NT2/D1 (cell line): ENCODE measurements at regions not wholly inside any gene's neighbourhood (a gene's known extent, or its start where the extent isn't known, plus 50 kb on each side); places are given as distances from the start of the nearest gene placed in this dataset.

Experiments
- SUZ12 ChIP-seq: IDR thresholded peaks from 2 replicates; pipeline ENCODE4 v1.6.1; 2011; ENCODE audit not compliant: insufficient read length, insufficient read depth; ENCODE audit errors: extremely low read depth
- YY1 ChIP-seq: IDR thresholded peaks from 2 replicates; pipeline ENCODE4 v1.6.1; 2011; ENCODE audit not compliant: insufficient read length, insufficient read depth
- ZNF274 ChIP-seq: IDR thresholded peaks from 2 replicates; pipeline ENCODE4 v1.6.1; 2011; ENCODE audit warnings: mild to moderate bottlenecking, low read depth, low read length

GRCh38 chr1:168490306-168490705, 53.5 kb downstream of the XCL2 start:
- no peak for TF ChIP-seq ZNF274
- no peak for TF ChIP-seq SUZ12
- TF ChIP-seq YY1: no peak
